GM21360 (cell line): ENCODE measurements at regions not wholly inside any gene's neighbourhood (a gene's known extent, or its start where the extent isn't known, plus 50 kb on each side); places are given as distances from the start of the nearest gene placed in this dataset.
A peak's percentile ranks its signal among the peaks of the same experiment; 100 is the strongest.

Experiments
- ATAC-seq: cut with Tn5 transposase; IDR thresholded peaks from one replicate; pipeline ENCODE4 v1.9.1; 2021; ENCODE audit warnings: mild to moderate bottlenecking, moderate library complexity; ENCODE audit not compliant: unreplicated experiment

GRCh38 chr6:126147291-126147815, 161.0 kb downstream of the TRMT11 start:
- ATAC-seq, result no peak

- ATAC-seq, result no peak
These were observed 162.5 kb downstream of the TRMT11 start for GRCh38 chr6:126148853-126149252.

GRCh38 chr6:126152372-126152745, 166.0 kb downstream of the TRMT11 start:
- ATAC-seq, result no peak

- no peak for ATAC-seq
These were observed 167.3 kb downstream of the TRMT11 start for GRCh38 chr6:126153661-126154060.

- ATAC-seq, result peak; percentile 70
These were observed 170.6 kb downstream of the TRMT11 start for GRCh38 chr6:126156973-126157372.

- ATAC-seq, result no peak
These were observed 172.2 kb upstream of the CENPW start for GRCh38 chr6:126167726-126168125.

GRCh38 chr6:126170433-126170832, 169.5 kb upstream of the CENPW start:
- no peak for ATAC-seq

GRCh38 chr6:126170978-126171382, 168.9 kb upstream of the CENPW start:
- ATAC-seq, result peak; percentile 95

GRCh38 chr6:126172131-126172530, 167.8 kb upstream of the CENPW start:
- no peak for ATAC-seq

- ATAC-seq, result no peak
These were observed 166.7 kb upstream of the CENPW start for GRCh38 chr6:126173265-126173664.

- no peak for ATAC-seq
These were observed 165.2 kb upstream of the CENPW start for GRCh38 chr6:126174697-126175096.

GRCh38 chr6:126175251-126175650, 164.7 kb upstream of the CENPW start:
- no peak for ATAC-seq

- no peak for ATAC-seq
These were observed 163.6 kb upstream of the CENPW start for GRCh38 chr6:126176282-126176681.

GRCh38 chr6:126180585-126180984, 159.3 kb upstream of the CENPW start:
- no peak for ATAC-seq

GRCh38 chr6:126181173-126181741, 158.7 kb upstream of the CENPW start:
- no peak for ATAC-seq

- ATAC-seq, result no peak
These were observed 158.0 kb upstream of the CENPW start for GRCh38 chr6:126181890-126182289.

- peak; percentile 38 for ATAC-seq
These were observed 157.1 kb upstream of the CENPW start for GRCh38 chr6:126182650-126183311.

GRCh38 chr6:126185774-126186173, 154.1 kb upstream of the CENPW start:
- no peak for ATAC-seq

- ATAC-seq, result no peak
These were observed 151.5 kb upstream of the CENPW start for GRCh38 chr6:126188279-126188909.

- ATAC-seq, result no peak
These were observed 144.2 kb upstream of the CENPW start for GRCh38 chr6:126195625-126196236.

GRCh38 chr6:126198631-126199030, 141.3 kb upstream of the CENPW start:
- ATAC-seq, result no peak

GRCh38 chr6:126199466-126199865, 140.4 kb upstream of the CENPW start:
- peak; percentile 63 for ATAC-seq
